ENCODE measurements at regions not wholly inside any gene's neighbourhood (a gene's known extent, or its start where the extent isn't known, plus 50 kb on each side); places are given as distances from the start of the nearest gene placed in this dataset.

- TF ChIP-seq, protein P1, sequence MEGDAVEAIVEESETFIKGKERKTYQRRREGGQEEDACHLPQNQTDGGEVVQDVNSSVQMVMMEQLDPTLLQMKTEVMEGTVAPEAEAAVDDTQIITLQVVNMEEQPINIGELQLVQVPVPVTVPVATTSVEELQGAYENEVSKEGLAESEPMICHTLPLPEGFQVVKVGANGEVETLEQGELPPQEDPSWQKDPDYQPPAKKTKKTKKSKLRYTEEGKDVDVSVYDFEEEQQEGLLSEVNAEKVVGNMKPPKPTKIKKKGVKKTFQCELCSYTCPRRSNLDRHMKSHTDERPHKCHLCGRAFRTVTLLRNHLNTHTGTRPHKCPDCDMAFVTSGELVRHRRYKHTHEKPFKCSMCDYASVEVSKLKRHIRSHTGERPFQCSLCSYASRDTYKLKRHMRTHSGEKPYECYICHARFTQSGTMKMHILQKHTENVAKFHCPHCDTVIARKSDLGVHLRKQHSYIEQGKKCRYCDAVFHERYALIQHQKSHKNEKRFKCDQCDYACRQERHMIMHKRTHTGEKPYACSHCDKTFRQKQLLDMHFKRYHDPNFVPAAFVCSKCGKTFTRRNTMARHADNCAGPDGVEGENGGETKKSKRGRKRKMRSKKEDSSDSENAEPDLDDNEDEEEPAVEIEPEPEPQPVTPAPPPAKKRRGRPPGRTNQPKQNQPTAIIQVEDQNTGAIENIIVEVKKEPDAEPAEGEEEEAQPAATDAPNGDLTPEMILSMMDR (IDR thresholded peaks at IDR 0.05), result no peak
- no peak for TF ChIP-seq POLR2A (IDR thresholded peaks at IDR 0.05)
These were observed 118.7 kb upstream of the NUDT7 start for GRCh38 chr16:77603656-77604055.
